GM23338 (cell line): ENCODE measurements at regions not wholly inside any gene's neighbourhood (a gene's known extent, or its start where the extent isn't known, plus 50 kb on each side); places are given as distances from the start of the nearest gene placed in this dataset.

Experiments
- ATAC-seq: fragments of 200-7000 bp; cut with Tn5 transposase; 3 replicates; pipeline ENCODE4 v1.9.1; 2020
- DNase-seq: peaks from one replicate; pipeline ENCODE4 v3.0.0-alpha.2; 2015; ENCODE audit warnings: low spot score
- H2AFZ ChIP-seq: fragments of 200-600 bp; sonication (generic); 2 replicates; pipeline ENCODE4 v1.8.0; 2016; ENCODE audit warnings: antibody characterized with exemption, mild to moderate bottlenecking, moderate library complexity
- H3F3A ChIP-seq: fragments of 200-600 bp; sonication (generic); replicated peaks from 2 replicates; pipeline ENCODE4 v1.8.0; 2017; ENCODE audit warnings: antibody characterized with exemption, mixed run types, low read depth
- H3K27ac ChIP-seq: fragments of 200-600 bp; sonication (generic); 2 replicates; pipeline ENCODE4 v1.6.1; 2016; ENCODE audit warnings: low read depth
- H3K27me3 ChIP-seq: fragments of 200-600 bp; sonication (generic); 2 replicates; pipeline ENCODE4 v1.8.0; 2016; ENCODE audit warnings: mild to moderate bottlenecking, mixed run types, moderate library complexity; ENCODE audit not compliant: insufficient read depth
- H3K36me3 ChIP-seq: fragments of 200-600 bp; sonication (generic); 2 replicates; pipeline ENCODE4 v1.8.0; 2016; ENCODE audit warnings: mild to moderate bottlenecking; ENCODE audit not compliant: insufficient read depth
- H3K4me1 ChIP-seq: fragments of 200-600 bp; sonication (generic); 2 replicates; pipeline ENCODE4 v1.8.0; 2016; ENCODE audit warnings: mild to moderate bottlenecking, moderate library complexity; ENCODE audit not compliant: insufficient read depth
- H3K4me2 ChIP-seq: fragments of 200-600 bp; sonication (generic); 2 replicates; pipeline ENCODE4 v1.7.1; 2017; ENCODE audit warnings: mixed run types
- H3K4me3 ChIP-seq: fragments of 200-600 bp; sonication (generic); 2 replicates; pipeline ENCODE4 v1.6.1; 2016; ENCODE audit warnings: mixed run types
- H3K79me2 ChIP-seq: fragments of 200-600 bp; sonication (generic); replicated peaks from 2 replicates; pipeline ENCODE4 v1.8.0; 2017; ENCODE audit warnings: mild to moderate bottlenecking; ENCODE audit not compliant: insufficient read depth
- H3K9me2 ChIP-seq: fragments of 200-600 bp; sonication (generic); 2 replicates; pipeline ENCODE4 v1.8.0; 2017; ENCODE audit not compliant: insufficient read depth
- H4K20me1 ChIP-seq: fragments of 200-600 bp; sonication (generic); replicated peaks from 2 replicates; pipeline ENCODE4 v1.8.0; 2017; ENCODE audit warnings: mild to moderate bottlenecking; ENCODE audit not compliant: insufficient read depth
- H3K27ac Mint-ChIP-seq: 2 replicates; pipeline ENCODE4 v1.8.0; 2020; ENCODE audit warnings: inconsistent platforms, mild to moderate bottlenecking, moderate library complexity, mixed read lengths
- H3K27me3 Mint-ChIP-seq: 3 replicates; pipeline ENCODE4 v1.8.0; 2022; ENCODE audit warnings: low read depth, mild to moderate bottlenecking, moderate library complexity, mixed read lengths, inconsistent platforms; ENCODE audit not compliant: insufficient read depth, poor library complexity
- H3K36me3 Mint-ChIP-seq: 3 replicates; pipeline ENCODE4 v1.8.0; 2021; ENCODE audit warnings: low read depth, mild to moderate bottlenecking, inconsistent platforms, moderate library complexity, mixed read lengths
- H3K4me1 Mint-ChIP-seq: 3 replicates; pipeline ENCODE4 v1.8.0; 2020; ENCODE audit warnings: mild to moderate bottlenecking, inconsistent platforms, mixed read lengths
- H3K4me3 Mint-ChIP-seq: 3 replicates; pipeline ENCODE4 v1.8.0; 2021; ENCODE audit warnings: moderate library complexity, mild to moderate bottlenecking, inconsistent platforms, mixed read lengths
- H3K9me3 Mint-ChIP-seq: 3 replicates; pipeline ENCODE4 v1.8.0; 2020; ENCODE audit warnings: moderate library complexity, mild to moderate bottlenecking, inconsistent platforms, mixed read lengths
- EZH2 ChIP-seq: fragments of 200-600 bp; sonication (generic); IDR thresholded peaks from one replicate; pipeline ENCODE4 v1.8.0; 2017; ENCODE audit warnings: antibody characterized with exemption, mild to moderate bottlenecking, low read depth; ENCODE audit not compliant: unreplicated experiment
- EZH2phosphoT487 ChIP-seq: fragments of 200-600 bp; sonication (generic); IDR thresholded peaks from one replicate; pipeline ENCODE4 v1.8.1; 2018; ENCODE audit warnings: antibody characterized with exemption; ENCODE audit not compliant: unreplicated experiment
- POLR2AphosphoS5 ChIP-seq: IDR thresholded peaks from 2 replicates; pipeline ENCODE4 v1.6.1; 2016; ENCODE audit warnings: antibody characterized with exemption, low read depth
- ZNF331 ChIP-seq: fragments of 250-450 bp; sonication (Bioruptor Pico); IDR thresholded peaks from 2 replicates; pipeline ENCODE4 v1.5.0; 2020; ENCODE audit warnings: low read depth, mild to moderate bottlenecking, moderate library complexity
- ZNF462 ChIP-seq: fragments of 250-450 bp; sonication (Bioruptor Pico); IDR thresholded peaks from 2 replicates; pipeline ENCODE4 v1.5.0; 2020; ENCODE audit warnings: mild to moderate bottlenecking, moderate library complexity
- TF ChIP-seq, protein P1 (sequence below): IDR thresholded peaks from one replicate; pipeline ENCODE4 v1.6.1; 2018; ENCODE audit warnings: antibody characterized with exemption; ENCODE audit not compliant: unreplicated experiment

DNA sequence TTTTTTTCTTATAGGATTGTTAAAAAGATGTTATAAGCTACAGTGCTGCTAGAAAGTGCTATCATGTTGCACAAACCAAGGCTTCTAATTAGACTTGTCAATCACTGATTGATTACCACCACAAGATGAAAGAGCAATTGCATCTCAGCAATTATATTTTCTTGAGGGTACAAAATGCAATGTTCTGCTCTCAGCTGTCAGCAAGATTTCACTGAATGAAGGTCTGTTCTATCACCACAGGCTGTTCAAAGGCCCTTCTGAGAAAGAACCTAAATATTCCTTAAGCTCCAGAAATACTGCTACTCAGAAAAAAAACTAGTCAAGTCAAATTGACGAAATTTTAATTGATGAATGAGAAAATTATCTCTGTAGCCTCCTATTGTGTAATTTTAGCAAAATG, 301.9 kb upstream of the KYNU start:
- Histone ChIP-seq H3F3A (no peaks in the 10 kb centered on the region), H3K9me2 (no peaks in the 10 kb centered on the region), H3K27me3 (no peaks in the 10 kb centered on the region), H3K27ac (no peak overlapping the region), H3K4me1 (no peaks in the 10 kb centered on the region), H3K79me2 (no peaks in the 10 kb centered on the region), H3K36me3 (no peaks in the 10 kb centered on the region), H3K4me3 (no peak overlapping the region), H3K4me2 (no peak overlapping the region), H4K20me1 (no peaks in the 10 kb centered on the region), H2AFZ (no peak overlapping the region)
- no peak overlapping the region for H3K27ac Mint-ChIP-seq
- H3K4me1 Mint-ChIP-seq, result no peaks in the 10 kb centered on the region
- DNase-seq, result no peak
- ATAC-seq, result no peak
- no peaks in the 10 kb centered on the region for H3K9me3 Mint-ChIP-seq
- no peak for TF ChIP-seq ZNF331 (CRISPR knock-in tag)
- TF ChIP-seq EZH2phosphoT487, result no peak
- no peak for TF ChIP-seq EZH2
- no peak for TF ChIP-seq ZNF462 (CRISPR knock-in tag)
- TF ChIP-seq, protein P1, sequence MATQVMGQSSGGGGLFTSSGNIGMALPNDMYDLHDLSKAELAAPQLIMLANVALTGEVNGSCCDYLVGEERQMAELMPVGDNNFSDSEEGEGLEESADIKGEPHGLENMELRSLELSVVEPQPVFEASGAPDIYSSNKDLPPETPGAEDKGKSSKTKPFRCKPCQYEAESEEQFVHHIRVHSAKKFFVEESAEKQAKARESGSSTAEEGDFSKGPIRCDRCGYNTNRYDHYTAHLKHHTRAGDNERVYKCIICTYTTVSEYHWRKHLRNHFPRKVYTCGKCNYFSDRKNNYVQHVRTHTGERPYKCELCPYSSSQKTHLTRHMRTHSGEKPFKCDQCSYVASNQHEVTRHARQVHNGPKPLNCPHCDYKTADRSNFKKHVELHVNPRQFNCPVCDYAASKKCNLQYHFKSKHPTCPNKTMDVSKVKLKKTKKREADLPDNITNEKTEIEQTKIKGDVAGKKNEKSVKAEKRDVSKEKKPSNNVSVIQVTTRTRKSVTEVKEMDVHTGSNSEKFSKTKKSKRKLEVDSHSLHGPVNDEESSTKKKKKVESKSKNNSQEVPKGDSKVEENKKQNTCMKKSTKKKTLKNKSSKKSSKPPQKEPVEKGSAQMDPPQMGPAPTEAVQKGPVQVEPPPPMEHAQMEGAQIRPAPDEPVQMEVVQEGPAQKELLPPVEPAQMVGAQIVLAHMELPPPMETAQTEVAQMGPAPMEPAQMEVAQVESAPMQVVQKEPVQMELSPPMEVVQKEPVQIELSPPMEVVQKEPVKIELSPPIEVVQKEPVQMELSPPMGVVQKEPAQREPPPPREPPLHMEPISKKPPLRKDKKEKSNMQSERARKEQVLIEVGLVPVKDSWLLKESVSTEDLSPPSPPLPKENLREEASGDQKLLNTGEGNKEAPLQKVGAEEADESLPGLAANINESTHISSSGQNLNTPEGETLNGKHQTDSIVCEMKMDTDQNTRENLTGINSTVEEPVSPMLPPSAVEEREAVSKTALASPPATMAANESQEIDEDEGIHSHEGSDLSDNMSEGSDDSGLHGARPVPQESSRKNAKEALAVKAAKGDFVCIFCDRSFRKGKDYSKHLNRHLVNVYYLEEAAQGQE, result no peak
- TF ChIP-seq POLR2AphosphoS5, result no peak
- H3K4me3 Mint-ChIP-seq, result no peak overlapping the region
- no peaks in the 10 kb centered on the region for H3K27me3 Mint-ChIP-seq
- no peaks in the 10 kb centered on the region for H3K36me3 Mint-ChIP-seq
